HEK293T (cell line): ENCODE measurements at regions not wholly inside any gene's neighbourhood (a gene's known extent, or its start where the extent isn't known, plus 50 kb on each side); places are given as distances from the start of the nearest gene placed in this dataset.

Experiments
- BHLHE40 ChIP-seq: fragments of 450-650 bp; IDR thresholded peaks from 2 replicates; pipeline ENCODE4 v1.6.1; 2016; ENCODE audit warnings: mild to moderate bottlenecking, moderate library complexity, borderline replicate concordance
- CTBP1 ChIP-seq: fragments of 450-650 bp; IDR thresholded peaks from 2 replicates; pipeline ENCODE4 v1.6.1; 2016; ENCODE audit warnings: borderline replicate concordance
- ELF4 ChIP-seq: fragments of 450-650 bp; IDR thresholded peaks from 2 replicates; pipeline ENCODE4 v1.6.1; 2017; ENCODE audit warnings: antibody characterized with exemption
- FOXA1 ChIP-seq: fragments of 450-650 bp; IDR thresholded peaks from 2 replicates; pipeline ENCODE4 v1.6.1; 2016; ENCODE audit warnings: mild to moderate bottlenecking
- FOXK2 ChIP-seq: fragments of 450-650 bp; IDR thresholded peaks from 2 replicates; pipeline ENCODE4 v1.6.1; 2016; ENCODE audit warnings: mild to moderate bottlenecking
- FOXM1 ChIP-seq: fragments of 450-650 bp; IDR thresholded peaks from 2 replicates; pipeline ENCODE4 v1.6.1; 2017; ENCODE audit warnings: mild to moderate bottlenecking, borderline replicate concordance
- HDGF ChIP-seq: fragments of 450-650 bp; IDR thresholded peaks from 2 replicates; pipeline ENCODE4 v1.6.1; 2017; ENCODE audit warnings: antibody characterized with exemption, borderline replicate concordance
- L3MBTL2 ChIP-seq: fragments of 450-650 bp; conservative IDR thresholded peaks from 2 replicates; pipeline ENCODE4 v1.6.1; 2016; ENCODE audit warnings: mild to moderate bottlenecking
- LEF1 ChIP-seq: fragments of 450-650 bp; IDR thresholded peaks from 2 replicates; pipeline ENCODE4 v1.6.1; 2017; ENCODE audit warnings: mild to moderate bottlenecking, borderline replicate concordance
- SP1 ChIP-seq: fragments of 450-650 bp; IDR thresholded peaks from 2 replicates; pipeline ENCODE4 v1.6.1; 2017
- SUZ12 ChIP-seq: fragments of 450-650 bp; IDR thresholded peaks from 2 replicates; pipeline ENCODE4 v1.6.1; 2016; ENCODE audit warnings: mild to moderate bottlenecking
- ZNF384 ChIP-seq: fragments of 450-650 bp; IDR thresholded peaks from 2 replicates; pipeline ENCODE4 v1.6.1; 2016

DNA sequence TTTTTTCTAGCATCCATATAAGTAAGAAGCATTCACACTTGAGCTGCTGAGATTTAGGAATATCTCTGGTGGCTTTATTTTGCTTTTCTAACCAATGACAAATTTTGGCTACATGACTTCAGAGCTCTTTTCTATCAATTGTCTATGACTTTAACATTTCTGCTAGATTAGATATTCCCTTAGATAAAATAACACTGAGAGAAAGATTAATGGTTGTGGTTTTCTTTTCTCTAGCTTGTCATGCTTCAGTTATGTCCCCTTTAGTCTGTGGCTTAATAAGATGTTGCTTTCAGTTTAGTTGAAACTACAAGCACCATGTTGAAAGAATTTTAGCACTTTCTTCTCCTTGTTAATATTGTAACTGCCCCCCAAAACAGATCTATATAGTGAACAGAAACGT lies 665.6 kb upstream of the CCDC54 start:
- TF ChIP-seq FOXK2 (no peak), SP1 (no peak), FOXA1 (no peak), FOXM1 (no peak), HDGF (no peak), BHLHE40 (no peak), ZNF384 (no peak), LEF1 (no peak), L3MBTL2 (no peak), SUZ12 (no peak), ELF4 (no peak), CTBP1 (no peak)
